ENCODE measurements at regions not wholly inside any gene's neighbourhood (a gene's known extent, or its start where the extent isn't known, plus 50 kb on each side); places are given as distances from the start of the nearest gene placed in this dataset.

DNA sequence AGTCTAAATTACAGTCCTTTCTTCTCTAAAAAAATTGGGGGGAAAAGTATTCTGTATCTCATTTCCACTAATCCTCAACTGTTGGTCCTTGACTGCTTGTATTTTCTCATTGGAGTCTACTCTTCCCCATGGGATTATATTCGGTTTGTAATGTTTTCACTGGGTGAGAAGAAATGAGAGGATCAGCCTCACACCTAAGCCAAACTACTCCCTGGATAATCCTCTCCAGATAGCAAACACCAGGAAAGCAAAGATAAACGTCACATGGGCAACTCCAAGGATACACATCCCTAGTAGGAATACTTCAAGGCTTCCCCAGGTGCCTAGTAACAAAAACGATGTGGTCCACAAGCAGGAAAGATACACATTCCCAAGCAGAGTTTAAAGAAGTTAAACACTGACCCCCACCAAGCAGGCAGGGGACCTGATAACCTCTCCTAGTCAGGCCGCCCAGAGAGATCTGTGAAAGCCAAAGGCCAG lies 53.9 kb upstream of the SOX4 start:
- TF ChIP-seq, protein P1, sequence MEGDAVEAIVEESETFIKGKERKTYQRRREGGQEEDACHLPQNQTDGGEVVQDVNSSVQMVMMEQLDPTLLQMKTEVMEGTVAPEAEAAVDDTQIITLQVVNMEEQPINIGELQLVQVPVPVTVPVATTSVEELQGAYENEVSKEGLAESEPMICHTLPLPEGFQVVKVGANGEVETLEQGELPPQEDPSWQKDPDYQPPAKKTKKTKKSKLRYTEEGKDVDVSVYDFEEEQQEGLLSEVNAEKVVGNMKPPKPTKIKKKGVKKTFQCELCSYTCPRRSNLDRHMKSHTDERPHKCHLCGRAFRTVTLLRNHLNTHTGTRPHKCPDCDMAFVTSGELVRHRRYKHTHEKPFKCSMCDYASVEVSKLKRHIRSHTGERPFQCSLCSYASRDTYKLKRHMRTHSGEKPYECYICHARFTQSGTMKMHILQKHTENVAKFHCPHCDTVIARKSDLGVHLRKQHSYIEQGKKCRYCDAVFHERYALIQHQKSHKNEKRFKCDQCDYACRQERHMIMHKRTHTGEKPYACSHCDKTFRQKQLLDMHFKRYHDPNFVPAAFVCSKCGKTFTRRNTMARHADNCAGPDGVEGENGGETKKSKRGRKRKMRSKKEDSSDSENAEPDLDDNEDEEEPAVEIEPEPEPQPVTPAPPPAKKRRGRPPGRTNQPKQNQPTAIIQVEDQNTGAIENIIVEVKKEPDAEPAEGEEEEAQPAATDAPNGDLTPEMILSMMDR (IDR thresholded peaks at IDR 0.05; ENCODE audit: insufficient read depth, low read depth, low read length) = no peak
- TF ChIP-seq EZH2 (IDR thresholded peaks at IDR 0.05; ENCODE audit: insufficient read depth, low read length) = no peak

Data from astrocyte (in vitro differentiated cells and primary cell).